ENCODE measurements at regions not wholly inside any gene's neighbourhood (a gene's known extent, or its start where the extent isn't known, plus 50 kb on each side); places are given as distances from the start of the nearest gene placed in this dataset.

DNA sequence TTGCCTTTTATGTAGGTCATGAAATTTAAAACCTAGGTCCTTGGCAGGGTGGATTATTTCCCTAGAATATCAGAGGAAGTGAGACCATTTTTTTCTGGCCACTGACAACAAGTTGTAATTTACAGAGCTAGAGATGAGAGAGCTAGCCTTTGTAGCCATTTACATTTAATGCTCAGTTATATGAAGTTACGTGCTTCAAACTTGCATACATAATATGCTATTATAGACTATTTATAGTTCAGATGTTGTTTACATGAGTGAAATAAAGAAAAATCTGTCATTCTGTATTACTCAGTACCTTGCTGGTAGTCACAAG, 234.9 kb upstream of the MBL2 start:
- Histone ChIP-seq H3K9ac (ENCODE audit: low read depth, low read length) (no peak overlapping the region), H3K27me3 (ENCODE audit: insufficient read depth, low read length, poor library complexity) (no peaks in the 10 kb centered on the region), H3K9me3 (ENCODE audit: insufficient read depth, low read length, severe bottlenecking) (no peaks in the 10 kb centered on the region), H3K4me3 (ENCODE audit: low read depth in 1 of 2, low read length in 2 of 2) (no peak overlapping the region), H3K36me3 (ENCODE audit: insufficient read depth, low read length) (no peaks in the 10 kb centered on the region), H3K4me2 (ENCODE audit: insufficient read depth, low read length) (no peak overlapping the region), H2AFZ (ENCODE audit: low read depth, low read length) (no peak overlapping the region), H3K27ac (ENCODE audit: low read length) (no peak overlapping the region), H3K4me1 (ENCODE audit: insufficient read depth, low read length) (no peaks in the 10 kb centered on the region), H3K79me2 (ENCODE audit: insufficient read depth, low read length) (no peaks in the 10 kb centered on the region), H4K20me1 (ENCODE audit: insufficient read depth, low read length) (no peaks in the 10 kb centered on the region)
- no peak for ATAC-seq (ENCODE audit: insufficient read depth, low read depth)
- TF ChIP-seq, protein P1, sequence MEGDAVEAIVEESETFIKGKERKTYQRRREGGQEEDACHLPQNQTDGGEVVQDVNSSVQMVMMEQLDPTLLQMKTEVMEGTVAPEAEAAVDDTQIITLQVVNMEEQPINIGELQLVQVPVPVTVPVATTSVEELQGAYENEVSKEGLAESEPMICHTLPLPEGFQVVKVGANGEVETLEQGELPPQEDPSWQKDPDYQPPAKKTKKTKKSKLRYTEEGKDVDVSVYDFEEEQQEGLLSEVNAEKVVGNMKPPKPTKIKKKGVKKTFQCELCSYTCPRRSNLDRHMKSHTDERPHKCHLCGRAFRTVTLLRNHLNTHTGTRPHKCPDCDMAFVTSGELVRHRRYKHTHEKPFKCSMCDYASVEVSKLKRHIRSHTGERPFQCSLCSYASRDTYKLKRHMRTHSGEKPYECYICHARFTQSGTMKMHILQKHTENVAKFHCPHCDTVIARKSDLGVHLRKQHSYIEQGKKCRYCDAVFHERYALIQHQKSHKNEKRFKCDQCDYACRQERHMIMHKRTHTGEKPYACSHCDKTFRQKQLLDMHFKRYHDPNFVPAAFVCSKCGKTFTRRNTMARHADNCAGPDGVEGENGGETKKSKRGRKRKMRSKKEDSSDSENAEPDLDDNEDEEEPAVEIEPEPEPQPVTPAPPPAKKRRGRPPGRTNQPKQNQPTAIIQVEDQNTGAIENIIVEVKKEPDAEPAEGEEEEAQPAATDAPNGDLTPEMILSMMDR (IDR thresholded peaks at IDR 0.05; ENCODE audit: borderline replicate concordance, extremely low read depth, low read length, poor library complexity, severe bottlenecking), result no peak
- TF ChIP-seq EZH2 (IDR thresholded peaks at IDR 0.05; ENCODE audit: borderline replicate concordance, low read depth, low read length, severe bottlenecking), result no peak
- no peak for DNase-seq

GRCh38 chr10:53006663-53007526, 234.3 kb upstream of the MBL2 start:
- Histone ChIP-seq H3K4me2 (ENCODE audit: insufficient read depth, low read length) (no peak overlapping the region), H3K4me1 (ENCODE audit: insufficient read depth, low read length) (no peaks in the 10 kb centered on the region), H3K27me3 (ENCODE audit: insufficient read depth, low read length, poor library complexity) (no peaks in the 10 kb centered on the region), H3K9me3 (ENCODE audit: insufficient read depth, low read length, severe bottlenecking) (no peaks in the 10 kb centered on the region), H3K27ac (ENCODE audit: low read length) (no peak overlapping the region), H2AFZ (ENCODE audit: low read depth, low read length) (no peak overlapping the region), H3K79me2 (ENCODE audit: insufficient read depth, low read length) (no peaks in the 10 kb centered on the region), H3K4me3 (ENCODE audit: low read depth in 1 of 2, low read length in 2 of 2) (no peak overlapping the region), H3K36me3 (ENCODE audit: insufficient read depth, low read length) (no peaks in the 10 kb centered on the region), H4K20me1 (ENCODE audit: insufficient read depth, low read length) (no peaks in the 10 kb centered on the region), H3K9ac (ENCODE audit: low read depth, low read length) (no peak overlapping the region)
- TF ChIP-seq EZH2 (IDR thresholded peaks at IDR 0.05; ENCODE audit: borderline replicate concordance, low read depth, low read length, severe bottlenecking), result no peak
- TF ChIP-seq, protein P1 (IDR thresholded peaks at IDR 0.05; ENCODE audit: borderline replicate concordance, extremely low read depth, low read length, poor library complexity, severe bottlenecking), result no peak
- no peak for ATAC-seq (ENCODE audit: insufficient read depth, low read depth)
- DNase-seq, result no peak

- Histone ChIP-seq H3K27ac (ENCODE audit: low read length) (no peak overlapping the region), H3K4me3 (ENCODE audit: low read depth in 1 of 2, low read length in 2 of 2) (no peak overlapping the region), H3K4me1 (ENCODE audit: insufficient read depth, low read length) (no peaks in the 10 kb centered on the region), H3K9ac (ENCODE audit: low read depth, low read length) (no peak overlapping the region), H3K79me2 (ENCODE audit: insufficient read depth, low read length) (no peaks in the 10 kb centered on the region), H4K20me1 (ENCODE audit: insufficient read depth, low read length) (no peaks in the 10 kb centered on the region), H2AFZ (ENCODE audit: low read depth, low read length) (no peak overlapping the region), H3K9me3 (ENCODE audit: insufficient read depth, low read length, severe bottlenecking) (no peaks in the 10 kb centered on the region), H3K4me2 (ENCODE audit: insufficient read depth, low read length) (no peak overlapping the region), H3K27me3 (ENCODE audit: insufficient read depth, low read length, poor library complexity) (no peaks in the 10 kb centered on the region), H3K36me3 (ENCODE audit: insufficient read depth, low read length) (no peaks in the 10 kb centered on the region)
- no peak for ATAC-seq (ENCODE audit: insufficient read depth, low read depth)
- no peak for DNase-seq
- TF ChIP-seq, protein P1 (IDR thresholded peaks at IDR 0.05; ENCODE audit: borderline replicate concordance, extremely low read depth, low read length, poor library complexity, severe bottlenecking), result no peak
- no peak for TF ChIP-seq EZH2 (IDR thresholded peaks at IDR 0.05; ENCODE audit: borderline replicate concordance, low read depth, low read length, severe bottlenecking)
These were observed 233.2 kb upstream of the MBL2 start for GRCh38 chr10:53005612-53006345.
